Suprapubic skin (tissue), 4 donors: ENCODE measurements at regions not wholly inside any gene's neighbourhood (a gene's known extent, or its start where the extent isn't known, plus 50 kb on each side); places are given as distances from the start of the nearest gene placed in this dataset.

ENCODE experiments used
- EP300 ChIP-seq: sonication (generic); formaldehyde crosslinking; IDR thresholded peaks from one replicate; pipeline ENCODE4 v1.6.1; 2017; ENCODE audit warnings: antibody characterized with exemption
- POLR2A ChIP-seq, 2 donors: fragments of 450-650 bp; IDR thresholded peaks; one replicate each; pipeline ENCODE4 v1.6.1; 2017; ENCODE audit warnings: antibody characterized with exemption in 2 of 2, mild to moderate bottlenecking in 2 of 2, moderate library complexity in 2 of 2
- POLR2AphosphoS5 ChIP-seq, 3 donors: sonication (generic); formaldehyde crosslinking; IDR thresholded peaks; one replicate each; pipeline ENCODE4 v1.6.1; 2017; ENCODE audit warnings: antibody characterized with exemption in 3 of 3
- TF ChIP-seq, protein P1 (sequence below), 2 donors: fragments of 200-600 bp in 1 of 2; fragments of 450-650 bp in 1 of 2; sonication (generic) in 1 of 2; IDR thresholded peaks; one replicate each; pipeline ENCODE4 v1.5.1; 2016 to 2019; ENCODE audit warnings: antibody characterized with exemption in 2 of 2, mild to moderate bottlenecking in 1 of 2, moderate library complexity in 1 of 2

DNA sequence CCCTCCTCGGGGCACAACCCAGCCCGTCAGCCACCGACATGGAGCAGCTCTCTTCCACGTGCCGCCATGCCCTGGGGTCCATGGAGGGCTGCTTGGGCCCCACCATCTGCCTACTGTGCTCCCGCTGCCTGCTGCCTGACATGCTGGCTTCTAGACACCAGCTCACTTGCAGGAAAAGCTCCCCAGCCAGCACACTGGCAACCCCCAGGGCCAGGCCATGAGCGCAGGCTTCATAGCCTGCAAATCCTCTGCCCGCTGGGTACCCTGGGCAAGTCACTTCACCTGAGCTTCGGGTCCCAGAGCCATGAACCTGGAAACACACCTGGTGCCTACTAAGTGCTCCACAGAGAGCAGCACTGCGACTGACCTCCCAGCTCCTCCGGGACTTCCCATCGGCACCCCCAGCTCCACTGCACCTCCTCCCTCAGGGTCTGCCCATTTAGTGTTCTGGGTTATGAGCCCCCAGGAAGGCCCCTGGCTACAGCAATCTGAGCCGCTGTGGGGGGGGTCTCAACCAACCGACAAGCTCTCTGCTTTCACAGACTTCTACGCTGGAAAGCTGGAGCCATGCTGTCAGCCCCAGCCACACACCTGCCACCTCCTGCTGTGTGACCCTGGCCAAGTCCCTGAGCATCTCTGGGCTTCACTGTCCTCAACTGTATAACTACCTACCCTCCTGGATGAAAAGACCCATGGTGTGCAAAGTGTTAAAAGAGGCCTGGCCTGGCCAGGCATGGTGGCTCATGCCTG lies 139.2 kb downstream of the CRYBB2 start:
- no peak for TF ChIP-seq POLR2AphosphoS5 (IDR thresholded peaks at IDR 0.05)
- TF ChIP-seq, protein P1, sequence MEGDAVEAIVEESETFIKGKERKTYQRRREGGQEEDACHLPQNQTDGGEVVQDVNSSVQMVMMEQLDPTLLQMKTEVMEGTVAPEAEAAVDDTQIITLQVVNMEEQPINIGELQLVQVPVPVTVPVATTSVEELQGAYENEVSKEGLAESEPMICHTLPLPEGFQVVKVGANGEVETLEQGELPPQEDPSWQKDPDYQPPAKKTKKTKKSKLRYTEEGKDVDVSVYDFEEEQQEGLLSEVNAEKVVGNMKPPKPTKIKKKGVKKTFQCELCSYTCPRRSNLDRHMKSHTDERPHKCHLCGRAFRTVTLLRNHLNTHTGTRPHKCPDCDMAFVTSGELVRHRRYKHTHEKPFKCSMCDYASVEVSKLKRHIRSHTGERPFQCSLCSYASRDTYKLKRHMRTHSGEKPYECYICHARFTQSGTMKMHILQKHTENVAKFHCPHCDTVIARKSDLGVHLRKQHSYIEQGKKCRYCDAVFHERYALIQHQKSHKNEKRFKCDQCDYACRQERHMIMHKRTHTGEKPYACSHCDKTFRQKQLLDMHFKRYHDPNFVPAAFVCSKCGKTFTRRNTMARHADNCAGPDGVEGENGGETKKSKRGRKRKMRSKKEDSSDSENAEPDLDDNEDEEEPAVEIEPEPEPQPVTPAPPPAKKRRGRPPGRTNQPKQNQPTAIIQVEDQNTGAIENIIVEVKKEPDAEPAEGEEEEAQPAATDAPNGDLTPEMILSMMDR (IDR thresholded peaks at IDR 0.05), result no peak
- no peak for TF ChIP-seq POLR2A (IDR thresholded peaks at IDR 0.05)
- TF ChIP-seq EP300, result no peak
